ENCODE measurements at regions not wholly inside any gene's neighbourhood (a gene's known extent, or its start where the extent isn't known, plus 50 kb on each side); places are given as distances from the start of the nearest gene placed in this dataset.

- H4K20me1 ChIP-seq (ENCODE audit: insufficient read depth, low read length), result no peaks in the 10 kb centered on the region
- H3K4me1 ChIP-seq (ENCODE audit: insufficient read depth, low read length), result no peaks in the 10 kb centered on the region
- H3K36me3 ChIP-seq (ENCODE audit: insufficient read depth, low read length), result no peaks in the 10 kb centered on the region
- no peak overlapping the region for H3K4me2 ChIP-seq (ENCODE audit: insufficient read depth, low read length)
- H2AFZ ChIP-seq (ENCODE audit: low read length), result no peak overlapping the region
- no peaks in the 10 kb centered on the region for H3K79me2 ChIP-seq (ENCODE audit: insufficient read depth, low read length)
- no peak overlapping the region for H3K27ac ChIP-seq (ENCODE audit: low read depth, low read length)
- TF ChIP-seq CTCF (IDR thresholded peaks at IDR 0.05; ENCODE audit: extremely low read depth, low read depth, low read length), result no peak
- no peaks in the 10 kb centered on the region for H3K27me3 ChIP-seq (ENCODE audit: insufficient read depth, low read length)
- no peak overlapping the region for H3K4me3 ChIP-seq (ENCODE audit: insufficient read depth, low read length)
- no peak for DNase-seq (ENCODE audit: insufficient read length, low spot score, missing footprints)
- no peaks in the 10 kb centered on the region for H3K9me3 ChIP-seq (ENCODE audit: low read depth, low read length)
Observed at GRCh38 chr3:62982795-62983455, 107.7 kb upstream of the CADPS start.

GRCh38 chr3:62986061-62986460, 110.8 kb upstream of the CADPS start:
- Histone ChIP-seq H3K4me1 (ENCODE audit: insufficient read depth, low read length) (no peaks in the 10 kb centered on the region), H3K4me3 (ENCODE audit: insufficient read depth, low read length) (no peak overlapping the region), H3K4me2 (ENCODE audit: insufficient read depth, low read length) (no peak overlapping the region), H3K27me3 (ENCODE audit: insufficient read depth, low read length) (no peaks in the 10 kb centered on the region), H4K20me1 (ENCODE audit: insufficient read depth, low read length) (no peaks in the 10 kb centered on the region), H3K9me3 (ENCODE audit: low read depth, low read length) (no peaks in the 10 kb centered on the region), H3K36me3 (ENCODE audit: insufficient read depth, low read length) (no peaks in the 10 kb centered on the region), H3K79me2 (ENCODE audit: insufficient read depth, low read length) (no peaks in the 10 kb centered on the region), H3K27ac (ENCODE audit: low read depth, low read length) (no peak overlapping the region), H2AFZ (ENCODE audit: low read length) (no peak overlapping the region)
- TF ChIP-seq CTCF (IDR thresholded peaks at IDR 0.05; ENCODE audit: extremely low read depth, low read depth, low read length), result no peak
- no peak for DNase-seq (ENCODE audit: insufficient read length, low spot score, missing footprints)

- no peak overlapping the region for H3K4me2 ChIP-seq (ENCODE audit: insufficient read depth, low read length)
- H3K4me1 ChIP-seq (ENCODE audit: insufficient read depth, low read length), result no peaks in the 10 kb centered on the region
- no peak for TF ChIP-seq CTCF (IDR thresholded peaks at IDR 0.05; ENCODE audit: extremely low read depth, low read depth, low read length)
- H3K27me3 ChIP-seq (ENCODE audit: insufficient read depth, low read length), result no peaks in the 10 kb centered on the region
- H2AFZ ChIP-seq (ENCODE audit: low read length), result no peak overlapping the region
- H4K20me1 ChIP-seq (ENCODE audit: insufficient read depth, low read length), result no peaks in the 10 kb centered on the region
- H3K4me3 ChIP-seq (ENCODE audit: insufficient read depth, low read length), result no peak overlapping the region
- no peaks in the 10 kb centered on the region for H3K9me3 ChIP-seq (ENCODE audit: low read depth, low read length)
- no peaks in the 10 kb centered on the region for H3K79me2 ChIP-seq (ENCODE audit: insufficient read depth, low read length)
- H3K36me3 ChIP-seq (ENCODE audit: insufficient read depth, low read length), result no peaks in the 10 kb centered on the region
- H3K27ac ChIP-seq (ENCODE audit: low read depth, low read length), result no peak overlapping the region
- no peak for DNase-seq (ENCODE audit: insufficient read length, low spot score, missing footprints)
Observed at GRCh38 chr3:62987721-62988120, 112.5 kb upstream of the CADPS start.

- Histone ChIP-seq H3K79me2 (ENCODE audit: insufficient read depth, low read length) (no peaks in the 10 kb centered on the region), H3K4me3 (ENCODE audit: insufficient read depth, low read length) (no peak overlapping the region), H3K27ac (ENCODE audit: low read depth, low read length) (no peak overlapping the region), H3K4me2 (ENCODE audit: insufficient read depth, low read length) (no peak overlapping the region), H2AFZ (ENCODE audit: low read length) (no peak overlapping the region), H3K4me1 (ENCODE audit: insufficient read depth, low read length) (no peaks in the 10 kb centered on the region), H3K27me3 (ENCODE audit: insufficient read depth, low read length) (no peaks in the 10 kb centered on the region), H4K20me1 (ENCODE audit: insufficient read depth, low read length) (no peaks in the 10 kb centered on the region), H3K9me3 (ENCODE audit: low read depth, low read length) (no peaks in the 10 kb centered on the region), H3K36me3 (ENCODE audit: insufficient read depth, low read length) (no peaks in the 10 kb centered on the region)
- no peak for DNase-seq (ENCODE audit: insufficient read length, low spot score, missing footprints)
- TF ChIP-seq CTCF (IDR thresholded peaks at IDR 0.05; ENCODE audit: extremely low read depth, low read depth, low read length), result no peak
Observed at GRCh38 chr3:62990704-62991413, 115.6 kb upstream of the CADPS start.
